Fibroblast of the aortic adventitia (primary cell): ENCODE measurements at regions not wholly inside any gene's neighbourhood (a gene's known extent, or its start where the extent isn't known, plus 50 kb on each side); places are given as distances from the start of the nearest gene placed in this dataset.

Experiments
- DNase-seq: peaks from one replicate; pipeline ENCODE4 v3.0.0-alpha.2; 2010; ENCODE audit warnings: low read depth
- H3K4me3 ChIP-seq: 2 replicates; pipeline ENCODE4 v1.5.1; 2011; ENCODE audit warnings: low read depth, mild to moderate bottlenecking, control low read depth, low read length, moderate library complexity
- CTCF ChIP-seq: IDR thresholded peaks from 2 replicates; pipeline ENCODE4 v1.5.1; 2011; ENCODE audit warnings: mild to moderate bottlenecking, low read length, control low read depth, inconsistent platforms; ENCODE audit not compliant: insufficient read depth

- peak; percentile 87 for TF ChIP-seq CTCF
- DNase-seq, result peak; percentile 87
- no peak overlapping the region for H3K4me3 ChIP-seq
Measured at GRCh38 chr7:113421696-113422330, 303.5 kb upstream of the SMIM30 start.

- H3K4me3 ChIP-seq, result no peak overlapping the region
- no peak for DNase-seq
- TF ChIP-seq CTCF, result no peak
Measured at GRCh38 chr7:113414401-113415035, 296.2 kb upstream of the SMIM30 start.

GRCh38 chr7:113412410-113412809, 294.1 kb upstream of the SMIM30 start:
- TF ChIP-seq CTCF, result no peak
- DNase-seq, result no peak

GRCh38 chr7:113410796-113411195, 292.4 kb upstream of the SMIM30 start:
- no peak for DNase-seq
- no peak overlapping the region for H3K4me3 ChIP-seq
- TF ChIP-seq CTCF, result no peak

More at GRCh38 chr7:113412410-113412809, 294.1 kb upstream of the SMIM30 start:
- H3K4me3 ChIP-seq, result no peak overlapping the region

GRCh38 chr7:113408999-113409398, 290.6 kb upstream of the SMIM30 start:
- H3K4me3 ChIP-seq, result no peak overlapping the region
- no peak for DNase-seq
- no peak for TF ChIP-seq CTCF

- no peak overlapping the region for H3K4me3 ChIP-seq
- no peak for DNase-seq
- TF ChIP-seq CTCF, result no peak
Measured at GRCh38 chr7:113405296-113406056, 287.1 kb upstream of the SMIM30 start.
